ENCODE measurements at regions not wholly inside any gene's neighbourhood (a gene's known extent, or its start where the extent isn't known, plus 50 kb on each side); places are given as distances from the start of the nearest gene placed in this dataset.

DNA sequence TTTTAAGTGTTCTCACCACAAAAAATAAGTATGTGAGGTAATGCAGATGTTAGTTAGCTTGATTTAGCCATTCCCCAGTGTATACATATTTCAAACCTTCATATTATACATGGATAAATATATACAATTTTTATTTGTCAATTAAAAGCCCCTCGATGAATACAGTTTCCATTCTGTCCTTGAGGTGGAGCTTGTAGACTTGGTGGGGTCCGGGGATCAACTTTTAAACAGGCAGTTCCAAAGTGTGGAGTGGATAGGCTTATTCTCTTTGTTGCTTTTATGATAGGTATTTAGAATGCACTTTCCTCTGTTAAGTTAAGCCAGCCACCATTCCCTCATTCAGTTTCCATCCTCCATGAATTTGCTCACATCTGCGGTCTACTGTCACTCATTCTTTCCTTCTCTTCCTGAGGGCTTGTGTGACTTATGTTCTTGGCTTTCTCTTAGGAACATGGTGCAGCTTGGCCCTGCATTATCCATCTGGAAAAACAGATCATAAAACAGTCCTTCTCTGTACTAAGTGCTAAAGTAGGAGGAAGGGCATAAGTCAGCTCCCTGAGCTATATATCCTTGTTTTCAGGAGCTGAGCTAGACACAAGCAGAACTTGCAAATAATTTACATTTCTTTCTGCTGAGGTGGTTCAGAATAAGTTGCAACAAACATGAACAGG, 149.1 kb downstream of the NFKBIZ start:
- WGBS (ENCODE audit: low lambda C conversion rate) = 36% methylated on average over 3 of the region's 3 CpGs
- no peak for FAIRE-seq
- POLR2A ChIA-PET = no interaction called here

More for the DNA sequence above, 149.1 kb downstream of the NFKBIZ start:
- H3K79me2 ChIP-seq (ENCODE audit: insufficient read depth, low read length) = no peaks in the 10 kb centered on the region
- H3K9me3 ChIP-seq (ENCODE audit: low read length) = no peaks in the 10 kb centered on the region
- intact Hi-C loops (cut with micrococcal nuclease; ENCODE audit: unreplicated experiment) (loop anchor here (10.0 kb wide), 1 partner anchor 194 kb away; no protein-coding TSS in a partner anchor), in situ Hi-C loops (cut with HindIII; ENCODE audit: extremely low pct_ligation_motif_present, low pct_unique_long_range_greater_than_20kb) (no loop called here)
- H3K4me2 ChIP-seq (ENCODE audit: low read depth, low read length) = no peak overlapping the region
- H3K4me3 ChIP-seq (replicated peaks in 1 of 3; ENCODE audit: insufficient read depth in 1 of 3, low read depth in 2 of 3, low read length in 3 of 3) = no peak overlapping the region
- no TSS peak for BruUV-seq (replicated peaks)
- CTCF ChIA-PET (ENCODE audit: low intra/inter-chr PET ratio, low total read pairs) = no interaction called here
- H4K20me1 ChIP-seq (ENCODE audit: insufficient read depth, low read length) = no peaks in the 10 kb centered on the region
- DNase-seq (ENCODE audit: low spot score) (no peak), ATAC-seq (no peak)
- H3K9ac ChIP-seq (ENCODE audit: insufficient read depth, low read depth, low read length) = no peak overlapping the region
- no peaks in the 10 kb centered on the region for H3K4me1 ChIP-seq (ENCODE audit: insufficient read depth, low read length)
- TF ChIP-seq NCOR1 (IDR thresholded peaks at IDR 0.05; ENCODE audit: borderline replicate concordance, low read length) (no peak), IRF2 (CRISPR knock-in tag; IDR thresholded peaks at IDR 0.05) (no peak), SOX5 (CRISPR knock-in tag; IDR thresholded peaks at IDR 0.05; ENCODE audit: borderline replicate concordance) (no peak), HNF4A (CRISPR knock-in tag; IDR thresholded peaks at IDR 0.05) (no peak), SP4 (CRISPR knock-in tag; IDR thresholded peaks at IDR 0.05) (no peak), HOXA9 (CRISPR knock-in tag; IDR thresholded peaks at IDR 0.05; ENCODE audit: borderline replicate concordance) (no peak), ZNF558 (CRISPR knock-in tag; IDR thresholded peaks at IDR 0.05; ENCODE audit: borderline replicate concordance) (no peak), GATA4 (IDR thresholded peaks at IDR 0.05; ENCODE audit: borderline replicate concordance, low read depth) (no peak), ZBTB38 (CRISPR knock-in tag; IDR thresholded peaks at IDR 0.05) (no peak), TEAD3 (CRISPR knock-in tag; optimal IDR thresholded peaks at IDR 0.05; ENCODE audit: borderline replicate concordance) (no peak), ZNF607 (CRISPR knock-in tag; IDR thresholded peaks at IDR 0.05; ENCODE audit: borderline replicate concordance) (no peak), SP140L (CRISPR knock-in tag; IDR thresholded peaks at IDR 0.05; ENCODE audit: borderline replicate concordance) (no peak), SMC3 (IDR thresholded peaks at IDR 0.05; ENCODE audit: low read length) (no peak), RBM22 (optimal IDR thresholded peaks at IDR 0.05; ENCODE audit: low read length) (no peak), KLF9 (CRISPR knock-in tag; IDR thresholded peaks at IDR 0.05; ENCODE audit: low read depth) (no peak)
- TF ChIP-seq, protein P1, sequence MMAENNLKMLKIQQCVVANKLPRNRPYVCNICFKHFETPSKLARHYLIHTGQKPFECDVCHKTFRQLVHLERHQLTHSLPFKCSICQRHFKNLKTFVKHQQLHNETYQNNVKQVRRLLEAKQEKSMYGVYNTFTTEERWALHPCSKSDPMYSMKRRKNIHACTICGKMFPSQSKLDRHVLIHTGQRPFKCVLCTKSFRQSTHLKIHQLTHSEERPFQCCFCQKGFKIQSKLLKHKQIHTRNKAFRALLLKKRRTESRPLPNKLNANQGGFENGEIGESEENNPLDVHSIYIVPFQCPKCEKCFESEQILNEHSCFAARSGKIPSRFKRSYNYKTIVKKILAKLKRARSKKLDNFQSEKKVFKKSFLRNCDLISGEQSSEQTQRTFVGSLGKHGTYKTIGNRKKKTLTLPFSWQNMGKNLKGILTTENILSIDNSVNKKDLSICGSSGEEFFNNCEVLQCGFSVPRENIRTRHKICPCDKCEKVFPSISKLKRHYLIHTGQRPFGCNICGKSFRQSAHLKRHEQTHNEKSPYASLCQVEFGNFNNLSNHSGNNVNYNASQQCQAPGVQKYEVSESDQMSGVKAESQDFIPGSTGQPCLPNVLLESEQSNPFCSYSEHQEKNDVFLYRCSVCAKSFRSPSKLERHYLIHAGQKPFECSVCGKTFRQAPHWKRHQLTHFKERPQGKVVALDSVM (CRISPR knock-in tag; IDR thresholded peaks at IDR 0.05) = no peak
- TF ChIP-seq, protein P2, sequence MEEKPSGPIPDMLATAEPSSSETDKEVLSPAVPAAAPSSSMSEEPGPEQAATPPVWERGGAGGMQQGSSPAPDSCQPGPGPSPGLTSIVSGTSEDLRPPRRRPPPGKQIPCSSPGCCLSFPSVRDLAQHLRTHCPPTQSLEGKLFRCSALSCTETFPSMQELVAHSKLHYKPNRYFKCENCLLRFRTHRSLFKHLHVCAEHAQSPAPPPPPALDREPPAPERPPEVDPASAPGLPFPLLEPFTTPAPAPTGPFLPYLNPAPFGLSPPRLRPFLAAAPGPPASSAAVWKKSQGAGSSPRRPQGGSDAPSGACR (CRISPR knock-in tag; IDR thresholded peaks at IDR 0.05) = no peak
- TF ChIP-seq, protein P3, sequence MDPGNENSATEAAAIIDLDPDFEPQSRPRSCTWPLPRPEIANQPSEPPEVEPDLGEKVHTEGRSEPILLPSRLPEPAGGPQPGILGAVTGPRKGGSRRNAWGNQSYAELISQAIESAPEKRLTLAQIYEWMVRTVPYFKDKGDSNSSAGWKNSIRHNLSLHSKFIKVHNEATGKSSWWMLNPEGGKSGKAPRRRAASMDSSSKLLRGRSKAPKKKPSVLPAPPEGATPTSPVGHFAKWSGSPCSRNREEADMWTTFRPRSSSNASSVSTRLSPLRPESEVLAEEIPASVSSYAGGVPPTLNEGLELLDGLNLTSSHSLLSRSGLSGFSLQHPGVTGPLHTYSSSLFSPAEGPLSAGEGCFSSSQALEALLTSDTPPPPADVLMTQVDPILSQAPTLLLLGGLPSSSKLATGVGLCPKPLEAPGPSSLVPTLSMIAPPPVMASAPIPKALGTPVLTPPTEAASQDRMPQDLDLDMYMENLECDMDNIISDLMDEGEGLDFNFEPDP (CRISPR knock-in tag; conservative IDR thresholded peaks at IDR 0.05) = no peak
- TF ChIP-seq, protein P4, sequence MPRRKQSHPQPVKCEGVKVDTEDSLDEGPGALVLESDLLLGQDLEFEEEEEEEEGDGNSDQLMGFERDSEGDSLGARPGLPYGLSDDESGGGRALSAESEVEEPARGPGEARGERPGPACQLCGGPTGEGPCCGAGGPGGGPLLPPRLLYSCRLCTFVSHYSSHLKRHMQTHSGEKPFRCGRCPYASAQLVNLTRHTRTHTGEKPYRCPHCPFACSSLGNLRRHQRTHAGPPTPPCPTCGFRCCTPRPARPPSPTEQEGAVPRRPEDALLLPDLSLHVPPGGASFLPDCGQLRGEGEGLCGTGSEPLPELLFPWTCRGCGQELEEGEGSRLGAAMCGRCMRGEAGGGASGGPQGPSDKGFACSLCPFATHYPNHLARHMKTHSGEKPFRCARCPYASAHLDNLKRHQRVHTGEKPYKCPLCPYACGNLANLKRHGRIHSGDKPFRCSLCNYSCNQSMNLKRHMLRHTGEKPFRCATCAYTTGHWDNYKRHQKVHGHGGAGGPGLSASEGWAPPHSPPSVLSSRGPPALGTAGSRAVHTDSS (CRISPR knock-in tag; conservative IDR thresholded peaks at IDR 0.05) = no peak
- H2AFZ ChIP-seq (ENCODE audit: low read length) = no peak overlapping the region
- no peak overlapping the region for H3K27ac ChIP-seq (ENCODE audit: extremely low read length, insufficient read depth, low read length)
- no peaks in the 10 kb centered on the region for H3K36me3 ChIP-seq (replicated peaks in 1 of 2; ENCODE audit: control insufficient read depth in 1 of 2, insufficient read depth in 2 of 2, low read length in 2 of 2)
- H3K27me3 ChIP-seq (ENCODE audit: control insufficient read depth in 1 of 2, insufficient read depth in 2 of 2, low read length in 2 of 2) = no peaks in the 10 kb centered on the region
